Adrenal gland (tissue), 9 donors: ENCODE measurements at regions not wholly inside any gene's neighbourhood (a gene's known extent, or its start where the extent isn't known, plus 50 kb on each side); places are given as distances from the start of the nearest gene placed in this dataset.

Experiments used
- DNase-seq, 7 donors: peaks; one replicate each; pipeline ENCODE4 v3.0.0-alpha.2; 2019 to 2020
- H3K27ac ChIP-seq, 5 donors: fragments of 200-600 bp; sonication (generic) in 4 of 5; 1 replicate in 3 of 5; 2 replicates in 2 of 5; pipeline versions ENCODE4 v1.5.1 to v1.8.0; 2016 to 2020; ENCODE audit warnings: mild to moderate bottlenecking in 1 of 5
- H3K27me3 ChIP-seq: fragments of 200-600 bp; 2 replicates; pipeline ENCODE4 v1.8.0; 2021
- H3K36me3 ChIP-seq, 2 donors: fragments of 200-600 bp; replicated peaks in 1 of 2; 1 replicate in 1 of 2; 2 replicates in 1 of 2; pipeline versions ENCODE4 v1.5.1 to v1.8.0; 2018 to 2022
- H3K4me1 ChIP-seq, 2 donors: fragments of 200-600 bp; replicated peaks in 1 of 2; 1 replicate in 1 of 2; 2 replicates in 1 of 2; pipeline versions ENCODE4 v1.5.1 to v1.8.0; 2018 to 2021
- H3K4me3 ChIP-seq, 4 donors: fragments of 200-600 bp; sonication (generic) in 3 of 4; one replicate each; pipeline ENCODE4 v1.5.1; 2016 to 2018
- H3K9me3 ChIP-seq, 3 donors: fragments of 200-600 bp; sonication (generic) in 1 of 3; replicated peaks in 1 of 3; 1 replicate in 2 of 3; 2 replicates in 1 of 3; pipeline versions ENCODE4 v1.5.1 to v1.8.0; 2016 to 2021
- POLR2A ChIP-seq, 2 donors: fragments of 450-650 bp; IDR thresholded peaks; one replicate each; pipeline ENCODE4 v1.6.1; 2017; ENCODE audit warnings: antibody characterized with exemption in 2 of 2, mild to moderate bottlenecking in 2 of 2, moderate library complexity in 1 of 2
- WGBS, 4 donors: extraction: QIAGEN DNeasy Blood & Tissue Kit in 2 of 4; methylation state at CpG; one replicate each; pipeline versions ENCODE4 v1.1.5 to v1.1.7; 2013 to 2017; 5-methylcytosine and 5-hydroxymethylcytosine counted together
- intact Hi-C, 2 donors: fragments of 100-400 bp; cut with DNase I; formaldehyde crosslinking; loops; one replicate each; pipeline versions ENCODE4 v1.14.1 to v1.15.0; 2022 to 2023
- TF ChIP-seq, protein P1 (sequence below), 6 experiments: fragments of 450-650 bp in 4 of 6; fragments of 200-600 bp in 2 of 6; sonication (generic) in 1 of 6; IDR thresholded peaks; 1 replicate in 5 of 6; 2 replicates in 1 of 6; pipeline versions ENCODE4 v1.5.1 to v1.8.0; 2016 to 2021; ENCODE audit warnings: antibody characterized with exemption in 6 of 6, mild to moderate bottlenecking in 2 of 6, moderate library complexity in 1 of 6
- donor health status: healthy with polysubstance abuse.
- donor health status: Bipolar disorder and iron deficiency.
- donor health status: DM: yes; HTN: yes; CAD: no.
- donor health status: DM: no; HTN: no; CAD: no.
- donor health status: DM: no; HTN: no; CAD: no.

DNA sequence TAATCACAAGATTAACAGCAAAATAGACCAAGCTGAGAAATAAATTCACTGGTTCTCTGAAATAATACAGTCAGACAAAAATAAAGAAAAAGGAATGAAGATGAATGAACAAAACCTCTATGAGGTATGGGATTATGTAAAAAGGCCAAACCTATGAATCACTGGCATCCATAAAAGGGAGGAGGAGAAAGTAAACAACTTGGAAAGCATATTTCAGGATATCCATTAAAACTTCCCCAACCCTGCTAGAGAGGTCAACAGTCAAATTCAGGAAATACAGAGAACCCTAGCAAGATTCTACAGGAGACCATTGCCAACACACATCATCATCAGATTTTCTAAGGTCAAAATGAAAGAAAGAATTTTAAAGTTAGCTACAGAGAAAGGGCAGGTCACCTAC is 649.7 kb upstream of the CBLB start:
- Histone ChIP-seq H3K4me1 (no peaks in the 10 kb centered on the region), H3K9me3 (no peaks in the 10 kb centered on the region), H3K27me3 (no peaks in the 10 kb centered on the region), H3K4me3 (no peak overlapping the region), H3K36me3 (no peaks in the 10 kb centered on the region), H3K27ac (no peak overlapping the region)
- TF ChIP-seq POLR2A (IDR thresholded peaks at IDR 0.05), result no peak
- TF ChIP-seq, protein P1, sequence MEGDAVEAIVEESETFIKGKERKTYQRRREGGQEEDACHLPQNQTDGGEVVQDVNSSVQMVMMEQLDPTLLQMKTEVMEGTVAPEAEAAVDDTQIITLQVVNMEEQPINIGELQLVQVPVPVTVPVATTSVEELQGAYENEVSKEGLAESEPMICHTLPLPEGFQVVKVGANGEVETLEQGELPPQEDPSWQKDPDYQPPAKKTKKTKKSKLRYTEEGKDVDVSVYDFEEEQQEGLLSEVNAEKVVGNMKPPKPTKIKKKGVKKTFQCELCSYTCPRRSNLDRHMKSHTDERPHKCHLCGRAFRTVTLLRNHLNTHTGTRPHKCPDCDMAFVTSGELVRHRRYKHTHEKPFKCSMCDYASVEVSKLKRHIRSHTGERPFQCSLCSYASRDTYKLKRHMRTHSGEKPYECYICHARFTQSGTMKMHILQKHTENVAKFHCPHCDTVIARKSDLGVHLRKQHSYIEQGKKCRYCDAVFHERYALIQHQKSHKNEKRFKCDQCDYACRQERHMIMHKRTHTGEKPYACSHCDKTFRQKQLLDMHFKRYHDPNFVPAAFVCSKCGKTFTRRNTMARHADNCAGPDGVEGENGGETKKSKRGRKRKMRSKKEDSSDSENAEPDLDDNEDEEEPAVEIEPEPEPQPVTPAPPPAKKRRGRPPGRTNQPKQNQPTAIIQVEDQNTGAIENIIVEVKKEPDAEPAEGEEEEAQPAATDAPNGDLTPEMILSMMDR (IDR thresholded peaks at IDR 0.05), result no peak
- DNase-seq, result no peak
- intact Hi-C loops, result no loop called here

DNA sequence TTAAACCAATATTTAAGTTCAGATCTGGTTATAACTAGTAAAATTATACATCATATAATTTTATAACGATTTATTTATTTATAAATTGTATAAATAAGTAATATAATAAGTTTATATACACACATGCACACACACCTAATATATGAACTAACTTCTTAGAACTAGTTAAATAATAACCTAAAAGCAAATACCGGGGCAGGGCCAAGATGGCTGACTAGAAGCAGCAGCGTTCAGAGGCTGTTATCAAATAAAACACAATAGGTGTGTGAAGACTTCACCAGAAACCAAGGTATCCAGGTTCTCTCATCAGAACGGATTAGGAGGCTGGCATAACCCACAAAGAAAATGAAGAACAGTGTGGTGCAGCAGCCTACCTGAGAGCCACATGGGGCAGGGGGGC is 653.6 kb upstream of the CBLB start:
- no peaks in the 10 kb centered on the region for H3K9me3 ChIP-seq
- TF ChIP-seq POLR2A (IDR thresholded peaks at IDR 0.05), result no peak
- TF ChIP-seq, protein P1 (IDR thresholded peaks at IDR 0.05), result no peak
- no peaks in the 10 kb centered on the region for H3K36me3 ChIP-seq
- 67 to 87% (median 79%) methylated on average over 4 of the region's 4 CpGs for WGBS, 4 donors
- no peaks in the 10 kb centered on the region for H3K27me3 ChIP-seq
- H3K4me3 ChIP-seq, result no peak overlapping the region
- no peaks in the 10 kb centered on the region for H3K4me1 ChIP-seq
- intact Hi-C loops, result no loop called here
- no peak for DNase-seq
- no peak overlapping the region for H3K27ac ChIP-seq

DNA sequence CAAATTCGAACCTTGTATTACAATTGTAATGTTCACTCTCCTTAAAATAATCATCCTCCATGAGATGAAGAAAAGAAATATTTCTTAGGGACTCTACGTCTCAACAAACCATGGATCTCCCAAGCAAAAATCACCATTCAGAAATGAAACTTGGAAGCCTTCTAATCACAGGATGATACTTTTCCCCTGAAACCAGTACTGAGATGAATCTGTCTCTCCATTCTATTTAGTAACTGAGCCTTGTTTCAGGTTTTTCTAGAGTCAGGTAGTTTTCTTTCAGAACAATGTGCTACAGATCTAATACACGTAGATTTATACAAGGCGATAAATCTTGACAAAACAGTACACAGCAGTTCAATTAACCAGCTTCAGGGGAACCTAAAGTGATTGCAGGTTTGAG is 660.1 kb upstream of the CBLB start:
- H3K9me3 ChIP-seq, result no peaks in the 10 kb centered on the region
- H3K27ac ChIP-seq, result no peak overlapping the region
- DNase-seq, result no peak
- H3K36me3 ChIP-seq, result no peaks in the 10 kb centered on the region
- H3K4me1 ChIP-seq, result no peaks in the 10 kb centered on the region
- no peaks in the 10 kb centered on the region for H3K27me3 ChIP-seq
- intact Hi-C loops, result no loop called here
- no peak overlapping the region for H3K4me3 ChIP-seq
- TF ChIP-seq, protein P1 (IDR thresholded peaks at IDR 0.05), result no peak
- TF ChIP-seq POLR2A (IDR thresholded peaks at IDR 0.05), result no peak
- WGBS, 4 donors, result 79 to 86% (median 85%) methylated on average over 4 of the region's 4 CpGs

DNA sequence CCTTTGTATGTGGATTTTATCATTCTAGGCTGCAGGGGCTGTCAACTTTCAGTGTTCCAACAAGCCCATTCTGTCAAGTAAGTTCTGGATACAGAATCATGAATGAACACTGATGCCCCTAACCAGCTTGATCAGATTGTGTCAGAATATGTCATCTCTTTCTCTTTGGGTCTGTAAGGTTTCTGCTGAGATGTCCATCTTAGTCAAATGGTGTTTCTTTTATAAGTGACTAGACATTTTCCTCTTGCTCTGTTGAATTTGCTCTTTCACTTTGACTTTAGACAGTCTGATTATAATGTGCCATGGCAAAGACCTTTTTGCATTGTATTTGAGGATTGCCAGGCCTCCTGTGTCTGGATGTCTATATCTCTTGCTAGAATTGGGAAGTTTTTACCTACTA is 660.9 kb upstream of the CBLB start:
- no peaks in the 10 kb centered on the region for H3K27me3 ChIP-seq
- H3K27ac ChIP-seq, result no peak overlapping the region
- TF ChIP-seq, protein P1 (IDR thresholded peaks at IDR 0.05), result no peak
- TF ChIP-seq POLR2A (IDR thresholded peaks at IDR 0.05), result no peak
- no peaks in the 10 kb centered on the region for H3K9me3 ChIP-seq
- no peak for DNase-seq
- intact Hi-C loops, result no loop called here
- H3K4me1 ChIP-seq, result no peaks in the 10 kb centered on the region
- H3K36me3 ChIP-seq, result no peaks in the 10 kb centered on the region
- no peak overlapping the region for H3K4me3 ChIP-seq
